Adrenal gland (tissue), 5 donors: ENCODE measurements at regions not wholly inside any gene's neighbourhood (a gene's known extent, or its start where the extent isn't known, plus 50 kb on each side); places are given as distances from the start of the nearest gene placed in this dataset.

ENCODE experiments used
- CTCF ChIP-seq, 6 experiments: fragments of 450-650 bp in 4 of 6; fragments of 200-600 bp in 2 of 6; sonication (generic) in 1 of 6; IDR thresholded peaks; 1 replicate in 5 of 6; 2 replicates in 1 of 6; pipeline versions ENCODE4 v1.5.1 to v1.8.0; 2016 to 2021; ENCODE audit warnings: antibody characterized with exemption in 6 of 6, mild to moderate bottlenecking in 2 of 6, moderate library complexity in 1 of 6
- POLR2A ChIP-seq, 2 donors: fragments of 450-650 bp; IDR thresholded peaks; one replicate each; pipeline ENCODE4 v1.6.1; 2017; ENCODE audit warnings: antibody characterized with exemption in 2 of 2, mild to moderate bottlenecking in 2 of 2, moderate library complexity in 1 of 2
- donor health status: DM: no; HTN: no; CAD: no.

GRCh38 chr9:135288054-135288453 lies 191.5 kb upstream of the PPP1R26 start:
- TF ChIP-seq CTCF (IDR thresholded peaks at IDR 0.05) = no peak
- TF ChIP-seq POLR2A (IDR thresholded peaks at IDR 0.05) = no peak
